Activated CD4-positive, alpha-beta T cell treated with anti-CD3 and anti-CD28 coated beads, Interleukin-2, amount 10 ng/mL, durations not matched to agents 24 days and 14 days (primary cell): ENCODE measurements at regions not wholly inside any gene's neighbourhood (a gene's known extent, or its start where the extent isn't known, plus 50 kb on each side); places are given as distances from the start of the nearest gene placed in this dataset.
"Not testable (repeated sequence)": the region's sequence is repeated elsewhere in the genome, so short reads cannot be mapped to it uniquely, and the experiment has no call there.

Experiments
- DNase-seq: peaks from one replicate; pipeline ENCODE4 v3.0.0; 2022
- H3K27ac Mint-ChIP-seq: one replicate; pipeline ENCODE4 v1.8.0; 2022; ENCODE audit warnings: mild to moderate bottlenecking, mixed read lengths
- H3K27me3 Mint-ChIP-seq: one replicate; pipeline ENCODE4 v1.8.0; 2022; ENCODE audit warnings: mixed read lengths
- H3K36me3 Mint-ChIP-seq: one replicate; pipeline ENCODE4 v1.8.0; 2022; ENCODE audit warnings: low read depth, mild to moderate bottlenecking, mixed read lengths
- H3K4me1 Mint-ChIP-seq: one replicate; pipeline ENCODE4 v1.8.0; 2021; ENCODE audit warnings: mixed read lengths
- H3K4me3 Mint-ChIP-seq: one replicate; pipeline ENCODE4 v1.8.0; 2022; ENCODE audit warnings: mild to moderate bottlenecking, moderate library complexity, mixed read lengths
- H3K9me3 Mint-ChIP-seq: one replicate; pipeline ENCODE4 v1.8.0; 2021; ENCODE audit warnings: mixed read lengths
- intact Hi-C: fragments of 100-400 bp; cut with micrococcal nuclease; formaldehyde crosslinking; loops from one replicate; pipeline ENCODE4 v1.15.1; 2023

- DNase-seq: no peak
- no peak overlapping the region for H3K4me3 Mint-ChIP-seq
- no peaks in the 10 kb centered on the region for H3K9me3 Mint-ChIP-seq
- H3K27me3 Mint-ChIP-seq: no peaks in the 10 kb centered on the region
- H3K4me1 Mint-ChIP-seq: no peaks in the 10 kb centered on the region
- intact Hi-C loops: loop anchor here (5.0 kb wide), 1 partner anchor 278 kb away; no protein-coding TSS in a partner anchor
- H3K27ac Mint-ChIP-seq: no peak overlapping the region
- no peaks in the 10 kb centered on the region for H3K36me3 Mint-ChIP-seq
Observed at GRCh38 chr11:100578831-100579311, 108.2 kb upstream of the ARHGAP42 start.

DNA sequence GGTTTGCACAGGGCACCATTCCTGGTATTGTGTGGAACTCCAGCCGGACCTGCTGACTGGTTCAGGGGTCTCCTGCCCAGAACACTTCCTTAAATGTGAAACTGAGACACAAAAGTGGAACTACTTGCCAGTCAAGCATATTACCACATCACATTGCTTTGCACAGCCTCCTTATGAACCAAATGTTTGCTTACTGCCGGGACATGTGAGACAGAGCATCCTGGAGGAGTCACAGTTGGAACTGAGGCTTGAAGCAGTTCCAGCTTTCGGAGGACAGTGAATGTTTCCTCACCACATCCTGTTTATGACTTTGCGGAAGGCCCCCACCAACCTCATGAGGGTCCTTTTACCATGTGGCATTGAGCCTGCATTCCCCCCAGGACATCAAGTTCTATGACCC is 105.8 kb upstream of the ARHGAP42 start:
- DNase-seq: no peak
- H3K4me1 Mint-ChIP-seq: no peaks in the 10 kb centered on the region
- intact Hi-C loops: no loop called here
- no peaks in the 10 kb centered on the region for H3K27me3 Mint-ChIP-seq
- H3K36me3 Mint-ChIP-seq: no peaks in the 10 kb centered on the region
- no peak overlapping the region for H3K27ac Mint-ChIP-seq
- H3K4me3 Mint-ChIP-seq: no peak overlapping the region
- no peaks in the 10 kb centered on the region for H3K9me3 Mint-ChIP-seq

- intact Hi-C loops: no loop called here
- H3K4me1 Mint-ChIP-seq: no peaks in the 10 kb centered on the region
- H3K4me3 Mint-ChIP-seq: no peak overlapping the region
Observed at GRCh38 chr11:100584201-100584985, 102.7 kb upstream of the ARHGAP42 start.

GRCh38 chr11:100585728-100586127 is 101.4 kb upstream of the ARHGAP42 start:
- intact Hi-C loops: no loop called here
- H3K27me3 Mint-ChIP-seq: no peaks in the 10 kb centered on the region
- no peak for DNase-seq
- no peak overlapping the region for H3K27ac Mint-ChIP-seq
- H3K36me3 Mint-ChIP-seq: no peaks in the 10 kb centered on the region
- H3K4me1 Mint-ChIP-seq: no peaks in the 10 kb centered on the region
- no peak overlapping the region for H3K4me3 Mint-ChIP-seq
- H3K9me3 Mint-ChIP-seq: no peaks in the 10 kb centered on the region

More at GRCh38 chr11:100584201-100584985, 102.7 kb upstream of the ARHGAP42 start:
- no peak for DNase-seq
- Mint-ChIP-seq H3K36me3 (no peaks in the 10 kb centered on the region), H3K27ac (no peak overlapping the region), H3K9me3 (no peaks in the 10 kb centered on the region), H3K27me3 (no peaks in the 10 kb centered on the region)

DNA sequence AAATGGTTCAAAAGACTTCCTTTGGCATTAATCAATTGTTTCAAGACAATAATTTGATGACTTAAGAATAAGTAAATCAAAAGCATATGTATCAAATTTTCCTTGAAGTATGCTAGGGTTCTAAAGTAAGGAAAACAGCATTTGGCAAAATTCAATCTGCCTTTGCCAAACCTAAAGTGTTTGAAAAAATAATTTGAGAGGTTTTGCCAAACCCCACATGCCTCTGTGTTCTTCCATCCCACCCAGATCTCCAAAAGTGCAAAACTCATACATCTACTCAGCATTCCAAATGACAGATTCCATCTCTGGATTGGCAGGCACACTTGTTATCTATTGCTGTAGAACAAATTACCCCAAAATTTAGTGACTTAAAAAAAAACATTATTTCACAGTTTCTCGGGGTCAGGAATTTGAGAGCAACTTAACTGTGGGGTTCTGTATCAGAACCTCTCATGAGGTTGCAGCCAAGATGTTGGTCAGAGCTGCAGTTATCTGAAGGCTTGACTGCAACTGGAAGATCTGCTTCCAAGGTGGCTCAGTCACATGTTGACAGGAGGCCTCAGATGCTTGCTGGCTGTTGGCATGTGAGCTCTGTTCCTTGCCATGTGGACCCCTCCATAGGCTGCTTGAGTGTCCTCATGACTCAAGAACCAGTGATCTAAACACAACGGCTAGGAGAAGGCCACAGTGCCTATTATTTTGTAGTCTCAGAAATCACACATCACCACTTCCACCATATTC is 100.6 kb upstream of the ARHGAP42 start:
- Mint-ChIP-seq H3K9me3 (no peaks in the 10 kb centered on the region), H3K36me3 (no peaks in the 10 kb centered on the region), H3K27ac (no peak overlapping the region), H3K27me3 (no peaks in the 10 kb centered on the region), H3K4me3 (no peak overlapping the region), H3K4me1 (no peaks in the 10 kb centered on the region)
- intact Hi-C loops: no loop called here
- DNase-seq: no peak

DNA sequence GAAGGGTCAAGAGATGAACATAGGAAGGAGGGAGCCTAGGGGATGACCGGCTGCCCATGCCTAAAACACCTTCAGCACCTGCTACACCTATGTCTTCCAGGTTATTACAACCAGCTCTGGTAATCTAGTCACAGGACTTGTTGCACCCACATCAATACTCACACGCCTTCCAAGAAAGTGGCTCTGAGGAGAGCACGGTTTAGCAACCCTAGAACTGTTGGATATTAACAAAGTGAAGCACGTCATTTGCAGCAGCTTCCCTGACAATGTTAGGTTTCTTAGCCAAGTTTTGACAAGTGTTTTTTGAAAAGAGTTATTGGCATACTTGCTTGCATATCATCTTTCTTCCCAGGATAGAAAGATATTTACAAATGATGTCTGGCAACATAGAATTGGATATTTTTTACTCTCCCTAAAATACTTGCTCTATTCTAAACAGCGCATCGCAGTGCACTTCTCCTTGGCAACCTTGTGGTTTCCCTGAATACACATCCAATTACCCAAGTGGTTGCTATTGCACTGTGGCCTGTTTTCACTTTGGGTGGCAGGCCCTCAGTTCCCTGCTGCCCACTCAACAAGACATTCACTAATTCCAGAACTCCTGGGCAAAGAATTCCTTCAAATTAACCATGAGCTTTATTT is 94.3 kb upstream of the ARHGAP42 start:
- DNase-seq: no peak
- Mint-ChIP-seq H3K4me1 (no peaks in the 10 kb centered on the region), H3K4me3 (no peak overlapping the region), H3K27ac (no peak overlapping the region), H3K27me3 (no peaks in the 10 kb centered on the region), H3K36me3 (no peaks in the 10 kb centered on the region), H3K9me3 (no peaks in the 10 kb centered on the region)
- intact Hi-C loops: no loop called here

- no peaks in the 10 kb centered on the region for H3K9me3 Mint-ChIP-seq
- intact Hi-C loops: no loop called here
- H3K36me3 Mint-ChIP-seq: no peaks in the 10 kb centered on the region
- H3K27me3 Mint-ChIP-seq: no peaks in the 10 kb centered on the region
- H3K4me3 Mint-ChIP-seq: no peak overlapping the region
- no peaks in the 10 kb centered on the region for H3K4me1 Mint-ChIP-seq
- DNase-seq: no peak
- H3K27ac Mint-ChIP-seq: no peak overlapping the region
Observed at GRCh38 chr11:100593291-100593690, 93.8 kb upstream of the ARHGAP42 start.

DNA sequence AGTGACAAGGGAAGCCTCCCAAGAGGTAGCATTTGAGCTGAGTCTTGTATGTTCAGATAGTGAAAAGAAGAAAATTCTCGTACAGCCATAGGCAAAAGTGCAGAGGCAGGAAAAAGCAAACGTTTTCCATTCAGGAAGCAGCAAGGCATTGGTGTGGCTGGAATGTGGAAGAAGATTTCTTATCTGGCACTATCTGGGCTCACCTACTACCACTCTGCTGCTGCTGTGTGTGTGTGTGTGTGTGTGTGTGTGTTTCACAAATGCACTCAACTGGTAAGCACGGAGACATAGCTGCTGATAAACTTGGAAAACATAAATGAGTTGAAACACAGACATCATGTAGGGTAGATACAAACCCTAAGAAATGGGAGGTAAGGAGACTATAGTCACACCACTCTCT is 92.8 kb upstream of the ARHGAP42 start:
- H3K9me3 Mint-ChIP-seq: no peaks in the 10 kb centered on the region
- H3K4me3 Mint-ChIP-seq: no peak overlapping the region
- H3K27ac Mint-ChIP-seq: no peak overlapping the region
- no peaks in the 10 kb centered on the region for H3K27me3 Mint-ChIP-seq
- H3K36me3 Mint-ChIP-seq: no peaks in the 10 kb centered on the region
- H3K4me1 Mint-ChIP-seq: no peaks in the 10 kb centered on the region
- intact Hi-C loops: no loop called here
- no peak for DNase-seq

DNA sequence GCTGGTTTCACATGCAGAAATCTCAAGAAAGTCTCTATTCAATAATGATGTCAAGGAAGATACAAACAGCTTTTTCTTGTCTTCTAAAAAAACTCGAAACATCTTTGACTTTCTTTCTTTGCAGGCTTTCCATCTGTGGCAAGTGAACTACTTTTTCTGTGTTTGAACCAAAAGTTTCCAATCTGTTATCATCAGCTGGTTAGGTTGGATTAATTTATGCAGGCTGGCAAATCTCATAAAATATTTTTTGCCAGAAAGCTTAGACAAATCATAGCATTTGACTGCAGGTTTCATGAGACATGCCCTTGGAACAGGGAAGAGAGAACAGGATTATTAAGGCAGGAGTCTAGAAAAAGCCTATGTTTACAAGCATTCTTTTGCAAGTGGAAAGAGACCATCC is 86.1 kb upstream of the ARHGAP42 start:
- intact Hi-C loops: no loop called here
- DNase-seq: no peak
- no peaks in the 10 kb centered on the region for H3K27me3 Mint-ChIP-seq
- no peaks in the 10 kb centered on the region for H3K36me3 Mint-ChIP-seq
- H3K27ac Mint-ChIP-seq: no peak overlapping the region
- no peaks in the 10 kb centered on the region for H3K4me1 Mint-ChIP-seq
- H3K9me3 Mint-ChIP-seq: no peaks in the 10 kb centered on the region
- H3K4me3 Mint-ChIP-seq: no peak overlapping the region

GRCh38 chr11:100602716-100603115 is 84.4 kb upstream of the ARHGAP42 start:
- H3K4me1 Mint-ChIP-seq: no peaks in the 10 kb centered on the region
- no peaks in the 10 kb centered on the region for H3K9me3 Mint-ChIP-seq
- H3K27me3 Mint-ChIP-seq: no peaks in the 10 kb centered on the region
- H3K27ac Mint-ChIP-seq: no peak overlapping the region
- intact Hi-C loops: no loop called here
- H3K36me3 Mint-ChIP-seq: no peaks in the 10 kb centered on the region
- H3K4me3 Mint-ChIP-seq: no peak overlapping the region
- no peak for DNase-seq

DNA sequence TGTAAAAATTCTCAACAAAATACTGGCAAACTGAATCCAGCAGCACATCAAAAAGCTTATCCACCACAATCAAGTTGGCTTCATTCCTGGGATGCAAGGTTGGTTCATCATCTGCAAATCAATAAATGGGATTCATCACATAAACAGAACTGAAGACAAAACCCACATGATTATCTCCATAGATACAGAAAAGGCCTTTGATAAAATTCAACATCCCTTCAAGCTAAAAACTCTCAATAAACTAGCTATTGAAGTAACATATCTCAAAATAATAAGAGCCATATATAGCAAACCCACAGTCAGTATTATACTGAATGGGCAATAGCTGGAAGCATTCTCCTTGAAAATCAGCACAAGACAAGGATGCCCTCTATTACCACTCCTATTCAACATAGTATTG is 79.3 kb upstream of the ARHGAP42 start:
- H3K36me3 Mint-ChIP-seq, H3K9me3 Mint-ChIP-seq, H3K27ac Mint-ChIP-seq, DNase-seq, H3K4me3 Mint-ChIP-seq, intact Hi-C loops, H3K27me3 Mint-ChIP-seq, H3K4me1 Mint-ChIP-seq: not testable (repeated sequence)

GRCh38 chr11:100612766-100613165 is 74.3 kb upstream of the ARHGAP42 start:
- no peaks in the 10 kb centered on the region for H3K36me3 Mint-ChIP-seq
- no peak overlapping the region for H3K4me3 Mint-ChIP-seq
- no peak for DNase-seq
- H3K27me3 Mint-ChIP-seq: no peaks in the 10 kb centered on the region
- no peaks in the 10 kb centered on the region for H3K4me1 Mint-ChIP-seq
- no peak overlapping the region for H3K27ac Mint-ChIP-seq
- H3K9me3 Mint-ChIP-seq: no peaks in the 10 kb centered on the region
- intact Hi-C loops: no loop called here

- Mint-ChIP-seq H3K36me3 (no peaks in the 10 kb centered on the region), H3K27ac (no peak overlapping the region), H3K9me3 (no peaks in the 10 kb centered on the region), H3K4me1 (no peaks in the 10 kb centered on the region), H3K27me3 (no peaks in the 10 kb centered on the region), H3K4me3 (no peak overlapping the region)
- DNase-seq: no peak
- intact Hi-C loops: no loop called here
Observed at GRCh38 chr11:100618914-100619313, 68.2 kb upstream of the ARHGAP42 start.

- DNase-seq: no peak
- Mint-ChIP-seq H3K27ac (no peak overlapping the region), H3K27me3 (no peaks in the 10 kb centered on the region), H3K4me1 (no peaks in the 10 kb centered on the region), H3K36me3 (no peaks in the 10 kb centered on the region), H3K9me3 (peaks cover 4% of the 10 kb centered on the region), H3K4me3 (no peak overlapping the region)
- intact Hi-C loops: no loop called here
Observed at GRCh38 chr11:100619484-100619883, 67.6 kb upstream of the ARHGAP42 start.
